Gastrocnemius medialis (tissue), 4 donors: ENCODE measurements at regions not wholly inside any gene's neighbourhood (a gene's known extent, or its start where the extent isn't known, plus 50 kb on each side); places are given as distances from the start of the nearest gene placed in this dataset.

Experiments used
- ATAC-seq, 2 donors: fragments of 150-250 bp; one replicate each; pipeline ENCODE4 v1.9.1; 2016
- DNase-seq, 2 donors: peaks; one replicate each; pipeline ENCODE4 v3.0.0-alpha.2; 2019
- H3K27ac ChIP-seq, 4 donors: fragments of 200-600 bp; sonication (generic); 1 replicate in 1 of 4; 2 replicates in 3 of 4; pipeline ENCODE4 v1.5.1; 2016 to 2018; ENCODE audit warnings: mild to moderate bottlenecking in 2 of 4, moderate library complexity in 1 of 4
- H3K27me3 ChIP-seq, 3 donors: fragments of 200-600 bp; sonication (generic) in 2 of 3; 1 replicate in 1 of 3; 2 replicates in 2 of 3; pipeline versions ENCODE4 v1.5.1 to v1.6.0; 2016 to 2019; ENCODE audit warnings: mild to moderate bottlenecking in 1 of 3, moderate library complexity in 1 of 3
- H3K36me3 ChIP-seq, 2 donors: fragments of 200-600 bp; sonication (generic) in 1 of 2; one replicate each; pipeline ENCODE4 v1.5.1; 2017 to 2018
- H3K4me1 ChIP-seq, 2 donors: fragments of 200-600 bp; sonication (generic) in 1 of 2; one replicate each; pipeline ENCODE4 v1.5.1; 2016 to 2017; ENCODE audit warnings: mild to moderate bottlenecking in 2 of 2
- H3K4me3 ChIP-seq, 4 donors: fragments of 200-600 bp; sonication (generic) in 3 of 4; 1 replicate in 1 of 4; 2 replicates in 3 of 4; pipeline ENCODE4 v1.5.1; 2016 to 2019; ENCODE audit warnings: mild to moderate bottlenecking in 2 of 4
- H3K9me3 ChIP-seq, 3 donors: fragments of 200-600 bp; sonication (generic) in 2 of 3; 1 replicate in 1 of 3; 2 replicates in 2 of 3; pipeline ENCODE4 v1.5.1; 2016 to 2019
- CTCF ChIP-seq, 5 experiments: fragments of 450-650 bp in 3 of 5; fragments of 200-600 bp in 2 of 5; sonication (generic) in 2 of 5; IDR thresholded peaks in 4 of 5; conservative IDR thresholded peaks in 1 of 5; 1 replicate in 4 of 5; 2 replicates in 1 of 5; pipeline ENCODE4 v1.5.1; 2016 to 2019; ENCODE audit warnings: antibody characterized with exemption in 5 of 5, mild to moderate bottlenecking in 3 of 5, moderate library complexity in 3 of 5
- POLR2A ChIP-seq, 2 donors: fragments of 450-650 bp; IDR thresholded peaks; one replicate each; pipeline ENCODE4 v1.6.1; 2017; ENCODE audit warnings: antibody characterized with exemption in 2 of 2, mild to moderate bottlenecking in 2 of 2, moderate library complexity in 2 of 2
- in situ Hi-C, 4 donors: fragments of 200-750 bp; cut with MboI; loops; one replicate each; pipeline versions ENCODE4 v1.15.0 to v1.8.0; 2017; ENCODE audit warnings: low sequenced_read_pairs in 4 of 4
- intact Hi-C: fragments of 100-400 bp; cut with DNase I; formaldehyde crosslinking; loops from one replicate; pipeline ENCODE4 v1.15.1; 2023; ENCODE audit warnings: low total_unique reads

GRCh38 chr5:143729334-143729946, 82.5 kb upstream of the HMHB1 start:
- H3K36me3 ChIP-seq: no peaks in the 10 kb centered on the region
- in situ Hi-C loops: no loop called here

DNA sequence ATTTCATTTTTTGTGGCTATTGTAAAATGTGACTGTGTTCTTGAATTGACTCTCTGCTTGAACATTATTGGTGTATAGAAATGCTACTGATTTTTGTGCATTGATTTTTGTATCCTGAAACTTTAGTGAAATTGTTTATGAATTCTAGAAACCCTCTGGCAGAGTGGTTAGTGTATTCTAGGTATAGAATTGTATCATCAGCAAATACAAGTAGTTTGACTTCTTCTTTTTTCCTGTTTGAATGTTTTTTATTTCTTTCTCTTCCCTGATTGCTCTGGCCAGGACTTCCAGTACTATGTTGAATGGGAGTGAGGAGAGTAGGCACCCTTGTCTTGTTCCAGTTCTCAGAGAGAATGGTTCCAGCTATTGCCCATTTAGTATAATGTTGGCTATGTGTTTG, 88.8 kb upstream of the HMHB1 start:
- Histone ChIP-seq H3K36me3 (no peaks in the 10 kb centered on the region), H3K27me3 (no peaks in the 10 kb centered on the region), H3K9me3 (no peaks in the 10 kb centered on the region), H3K4me3 (no peak overlapping the region), H3K4me1 (no peaks in the 10 kb centered on the region), H3K27ac (no peak overlapping the region)
- ATAC-seq (no peak), DNase-seq (no peak)
- in situ Hi-C loops: no loop called here
- no peak for TF ChIP-seq CTCF (IDR thresholded peaks at IDR 0.05 in 4 of 5, conservative IDR thresholded peaks at IDR 0.05 in 1 of 5)
- no peak for TF ChIP-seq POLR2A (IDR thresholded peaks at IDR 0.05)
- intact Hi-C loops: no loop called here

More at GRCh38 chr5:143729334-143729946, 82.5 kb upstream of the HMHB1 start:
- DNase-seq: no peak
- no peaks in the 10 kb centered on the region for H3K9me3 ChIP-seq
- no peaks in the 10 kb centered on the region for H3K4me1 ChIP-seq
- intact Hi-C loops: no loop called here
- no peak for ATAC-seq
- H3K27me3 ChIP-seq: no peaks in the 10 kb centered on the region
- H3K27ac ChIP-seq: no peak overlapping the region
- no peak for TF ChIP-seq CTCF (IDR thresholded peaks at IDR 0.05 in 4 of 5, conservative IDR thresholded peaks at IDR 0.05 in 1 of 5)
- TF ChIP-seq POLR2A (IDR thresholded peaks at IDR 0.05): no peak
- no peak overlapping the region for H3K4me3 ChIP-seq

DNA sequence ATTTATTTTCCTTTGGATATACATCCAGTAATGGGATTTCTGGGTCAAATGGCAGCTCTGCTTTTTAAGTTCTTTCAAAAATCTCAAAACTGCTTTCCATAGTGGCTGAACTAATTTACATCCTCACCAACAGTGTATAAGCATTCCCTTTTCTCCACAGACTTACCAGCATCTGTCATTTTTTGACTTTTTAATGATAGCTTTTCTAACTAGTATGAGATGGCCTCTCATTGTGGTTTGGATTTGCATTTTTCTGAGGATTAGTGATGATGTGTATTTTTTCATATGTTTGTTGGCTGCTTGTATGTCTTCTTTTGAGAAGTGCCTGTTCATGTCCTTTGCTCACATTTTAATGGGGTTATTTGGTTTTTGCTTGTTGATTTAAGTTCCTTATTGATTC, 90.0 kb upstream of the HMHB1 start:
- no peaks in the 10 kb centered on the region for H3K4me1 ChIP-seq
- TF ChIP-seq CTCF (IDR thresholded peaks at IDR 0.05 in 4 of 5, conservative IDR thresholded peaks at IDR 0.05 in 1 of 5): no peak
- TF ChIP-seq POLR2A (IDR thresholded peaks at IDR 0.05): no peak
- DNase-seq (no peak), ATAC-seq (no peak)
- H3K9me3 ChIP-seq: no peaks in the 10 kb centered on the region
- in situ Hi-C loops (no loop called here), intact Hi-C loops (no loop called here)
- H3K36me3 ChIP-seq: no peaks in the 10 kb centered on the region
- H3K4me3 ChIP-seq: no peak overlapping the region
- no peaks in the 10 kb centered on the region for H3K27me3 ChIP-seq
- H3K27ac ChIP-seq: no peak overlapping the region

GRCh38 chr5:143720689-143721088, 91.3 kb upstream of the HMHB1 start:
- no peak for ATAC-seq
- H3K27me3 ChIP-seq: no peaks in the 10 kb centered on the region
- H3K4me3 ChIP-seq: no peak overlapping the region
- no peak overlapping the region for H3K27ac ChIP-seq
- no peaks in the 10 kb centered on the region for H3K9me3 ChIP-seq
- DNase-seq: no peak
- H3K4me1 ChIP-seq: no peaks in the 10 kb centered on the region
- TF ChIP-seq POLR2A (IDR thresholded peaks at IDR 0.05): no peak
- no peak for TF ChIP-seq CTCF (IDR thresholded peaks at IDR 0.05 in 4 of 5, conservative IDR thresholded peaks at IDR 0.05 in 1 of 5)
- H3K36me3 ChIP-seq: no peaks in the 10 kb centered on the region
- intact Hi-C loops: no loop called here
- in situ Hi-C loops: no loop called here

- H3K27ac ChIP-seq: no peak overlapping the region
These were observed 94.6 kb upstream of the HMHB1 start for GRCh38 chr5:143717400-143717799.

More at GRCh38 chr5:143717400-143717799, 94.6 kb upstream of the HMHB1 start:
- H3K4me1 ChIP-seq: peaks cover 0 to 6% of the 10 kb centered on the region in 2 donors
- H3K9me3 ChIP-seq: no peaks in the 10 kb centered on the region
- TF ChIP-seq CTCF (IDR thresholded peaks at IDR 0.05 in 4 of 5, conservative IDR thresholded peaks at IDR 0.05 in 1 of 5) (no peak), POLR2A (IDR thresholded peaks at IDR 0.05) (no peak)
- in situ Hi-C loops: no loop called here
- H3K4me3 ChIP-seq: no peak overlapping the region
- H3K36me3 ChIP-seq: no peaks in the 10 kb centered on the region
- H3K27me3 ChIP-seq: no peaks in the 10 kb centered on the region
- intact Hi-C loops: no loop called here
- ATAC-seq (no peak), DNase-seq (no peak)
